GM21825 (cell line): ENCODE measurements at regions not wholly inside any gene's neighbourhood (a gene's known extent, or its start where the extent isn't known, plus 50 kb on each side); places are given as distances from the start of the nearest gene placed in this dataset.

Experiments used
- ATAC-seq: cut with Tn5 transposase; IDR thresholded peaks from one replicate; pipeline ENCODE4 v1.9.1; 2021; ENCODE audit warnings: mild to moderate bottlenecking, moderate library complexity; ENCODE audit not compliant: unreplicated experiment

GRCh38 chr5:115377468-115378217, 81.2 kb upstream of the CCDC112 start:
- peak; percentile 48 for ATAC-seq

GRCh38 chr5:115375893-115376292, 79.4 kb upstream of the CCDC112 start:
- ATAC-seq: no peak

- no peak for ATAC-seq
These were observed 77.8 kb upstream of the CCDC112 start for GRCh38 chr5:115374057-115374775.

- ATAC-seq: no peak
These were observed 75.7 kb upstream of the CCDC112 start for GRCh38 chr5:115372146-115372545.

GRCh38 chr5:115369430-115370144, 73.1 kb upstream of the CCDC112 start:
- ATAC-seq: no peak

GRCh38 chr5:115366223-115366622, 69.8 kb upstream of the CCDC112 start:
- ATAC-seq: no peak

- no peak for ATAC-seq
These were observed 67.4 kb upstream of the CCDC112 start for GRCh38 chr5:115363879-115364278.

GRCh38 chr5:115360046-115360685, 63.7 kb upstream of the CCDC112 start:
- no peak for ATAC-seq

- no peak for ATAC-seq
These were observed 59.4 kb upstream of the CCDC112 start for GRCh38 chr5:115355767-115356381.

- no peak for ATAC-seq
These were observed 58.6 kb upstream of the CCDC112 start for GRCh38 chr5:115355095-115355494.

GRCh38 chr5:115354246-115354645, 57.8 kb upstream of the CCDC112 start:
- no peak for ATAC-seq

- no peak for ATAC-seq
These were observed 56.1 kb upstream of the CCDC112 start for GRCh38 chr5:115352571-115352970.

- ATAC-seq: no peak
These were observed 55.1 kb upstream of the CCDC112 start for GRCh38 chr5:115351356-115352195.

GRCh38 chr5:115350894-115351293, 54.4 kb upstream of the CCDC112 start:
- no peak for ATAC-seq

GRCh38 chr5:115349001-115349817, 52.8 kb upstream of the CCDC112 start:
- no peak for ATAC-seq

- no peak for ATAC-seq
These were observed 51.7 kb upstream of the CCDC112 start for GRCh38 chr5:115348175-115348574.
